GM12874 (cell line): ENCODE measurements at regions not wholly inside any gene's neighbourhood (a gene's known extent, or its start where the extent isn't known, plus 50 kb on each side); places are given as distances from the start of the nearest gene placed in this dataset.

Experiments
- CTCF ChIP-seq: IDR thresholded peaks from 2 replicates; pipeline ENCODE4 v1.5.1; 2011; ENCODE audit warnings: low read depth, mild to moderate bottlenecking, control low read depth, low read length, moderate library complexity; ENCODE audit not compliant: insufficient read depth

- TF ChIP-seq CTCF = no peak
Observed at GRCh38 chr9:108291586-108291932, 564.2 kb downstream of the ACTL7B start.

DNA sequence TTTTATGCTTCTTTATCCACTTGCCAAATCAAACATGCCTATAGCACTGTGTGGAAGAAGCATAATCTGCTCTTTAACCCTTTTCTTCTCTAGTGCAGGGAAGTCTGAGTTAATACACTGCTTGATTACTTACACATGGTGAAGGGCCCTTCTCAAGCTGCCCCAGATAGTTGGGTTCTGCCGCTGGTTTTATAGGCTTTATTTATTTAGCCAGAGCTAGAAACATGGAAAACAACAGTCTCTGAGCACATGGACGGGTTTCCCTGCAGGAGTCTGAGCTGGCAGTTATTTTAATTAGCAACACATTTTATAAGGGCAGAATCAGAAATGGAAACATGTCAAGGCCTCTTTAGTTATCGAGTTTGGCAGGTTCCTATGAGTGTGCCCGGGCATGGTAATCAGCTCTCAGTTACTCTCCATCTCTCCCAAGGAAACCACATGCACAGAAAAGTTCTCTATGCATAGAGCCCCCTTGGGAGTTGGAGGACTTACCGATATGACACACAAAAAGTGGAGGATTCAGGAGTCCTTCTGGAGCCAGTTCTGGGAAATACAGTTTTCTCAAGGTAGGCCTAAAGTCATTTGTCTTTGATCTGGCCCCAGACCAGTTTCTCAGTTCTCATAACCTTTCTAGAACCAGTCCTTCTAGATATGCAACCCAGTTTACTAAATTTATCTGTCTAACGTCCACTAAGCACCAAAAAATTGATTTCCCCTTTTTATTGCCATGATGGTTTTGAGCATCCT lies 564.8 kb downstream of the ACTL7B start:
- no peak for TF ChIP-seq CTCF

- TF ChIP-seq CTCF = no peak
Observed at GRCh38 chr9:108286638-108287206, 569.1 kb downstream of the ACTL7B start.

GRCh38 chr9:108283696-108284095 lies 572.1 kb downstream of the ACTL7B start:
- no peak for TF ChIP-seq CTCF

DNA sequence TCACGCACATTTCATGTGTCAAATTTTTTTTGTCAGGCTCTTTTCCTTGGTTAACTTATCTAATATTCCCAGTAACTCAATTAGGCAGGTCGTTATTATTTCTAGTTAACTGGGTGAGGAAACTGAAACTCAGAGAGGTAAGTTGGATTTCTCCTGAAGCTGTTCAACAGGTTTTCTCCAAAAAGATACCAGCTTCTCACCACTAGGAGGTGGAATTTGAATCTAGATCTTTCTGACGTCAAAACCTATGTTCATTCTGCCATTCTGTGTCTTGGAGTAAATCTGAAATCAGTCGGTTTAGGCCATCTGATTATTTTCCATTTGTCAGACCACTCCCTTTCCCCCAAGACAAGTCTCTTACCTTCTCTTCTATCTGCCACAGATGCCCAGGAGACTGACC lies 572.9 kb downstream of the ACTL7B start:
- no peak for TF ChIP-seq CTCF

DNA sequence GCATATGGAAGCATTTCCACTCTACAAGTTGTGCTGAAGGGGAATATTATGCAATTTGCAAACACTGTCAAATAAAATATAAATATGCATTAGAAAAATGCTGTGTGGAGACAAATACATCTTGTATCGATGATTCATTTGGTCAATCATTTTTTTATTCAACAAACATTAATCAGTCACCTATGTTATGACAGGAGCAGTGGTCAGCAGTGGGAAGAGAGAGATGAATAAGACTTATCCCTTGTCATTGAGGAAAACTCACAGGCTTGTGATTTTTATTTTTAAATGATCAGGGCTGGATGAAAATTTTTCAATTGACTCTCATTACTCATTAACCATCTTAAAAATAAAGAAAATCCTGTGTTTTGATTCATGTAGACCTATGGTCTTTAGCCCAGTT lies 574.1 kb downstream of the ACTL7B start:
- no peak for TF ChIP-seq CTCF

DNA sequence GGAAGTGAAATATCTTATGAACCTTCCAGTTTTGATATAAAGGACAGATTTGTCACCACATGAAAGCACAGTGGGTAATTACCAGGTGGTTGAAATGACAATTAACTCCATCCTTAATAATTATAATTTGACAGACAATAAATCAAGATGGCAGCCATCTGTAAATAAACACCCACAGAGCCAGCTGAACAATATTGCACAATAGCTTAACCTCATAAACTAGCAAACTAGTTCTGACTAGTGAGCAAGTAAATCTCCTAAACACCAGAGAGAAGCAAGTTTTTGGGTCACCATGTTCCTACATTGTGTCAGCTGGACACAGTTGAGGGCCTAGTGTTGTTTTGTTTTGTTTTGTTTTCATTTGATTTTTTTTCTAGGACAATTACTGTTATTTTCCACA lies 577.4 kb downstream of the ACTL7B start:
- TF ChIP-seq CTCF = no peak
